GM12878 (cell line): ENCODE measurements at regions not wholly inside any gene's neighbourhood (a gene's known extent, or its start where the extent isn't known, plus 50 kb on each side); places are given as distances from the start of the nearest gene placed in this dataset.

Source experiments
- CREM ChIP-seq: IDR thresholded peaks from 2 replicates; pipeline ENCODE4 v1.6.1; 2014; ENCODE audit warnings: antibody characterized with exemption, low read depth
- FOXK2 ChIP-seq: fragments of 450-650 bp; IDR thresholded peaks from 2 replicates; pipeline ENCODE4 v1.6.1; 2017; ENCODE audit warnings: mild to moderate bottlenecking, moderate library complexity
- IRF4 ChIP-seq: IDR thresholded peaks from 2 replicates; pipeline ENCODE4 v1.6.1; 2011; ENCODE audit warnings: low read depth, low read length
- LARP7 ChIP-seq: fragments of 450-650 bp; IDR thresholded peaks from 2 replicates; pipeline ENCODE4 v1.6.1; 2017; ENCODE audit warnings: mild to moderate bottlenecking
- RFX5 ChIP-seq: IDR thresholded peaks from 2 replicates; pipeline ENCODE4 v1.6.1; 2011; ENCODE audit warnings: low read depth, low read length, improper control_type of control experiment
- TF ChIP-seq, protein P1 (sequence below): fragments of 450-650 bp; IDR thresholded peaks from 2 replicates; pipeline ENCODE4 v1.6.1; 2016; ENCODE audit warnings: mild to moderate bottlenecking, moderate library complexity, borderline replicate concordance
- TF ChIP-seq, protein P2 (sequence below): fragments of 450-650 bp; formaldehyde crosslinking; IDR thresholded peaks from 2 replicates; pipeline ENCODE4 v1.5.0; 2022; ENCODE audit warnings: mild to moderate bottlenecking, missing genetic modification characterization

DNA sequence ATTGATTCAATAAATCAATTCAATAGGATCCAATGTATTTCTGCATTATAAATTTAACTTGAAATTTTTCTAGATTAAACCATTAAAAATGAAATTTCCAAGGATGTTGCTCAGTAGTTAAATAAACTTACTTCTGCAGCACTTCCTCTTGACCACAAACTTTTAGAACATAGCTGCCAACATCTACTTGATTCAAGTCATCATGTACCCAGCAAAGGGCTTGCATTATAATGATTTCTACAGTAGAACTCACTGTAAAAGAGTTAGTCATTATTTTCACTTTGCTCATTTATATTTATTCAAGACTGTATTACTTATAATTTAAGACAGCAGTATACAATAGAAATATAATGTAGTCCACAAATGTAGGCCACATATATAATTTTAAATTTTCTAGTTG is 59.2 kb downstream of the PIK3C2A start (continued):
- TF ChIP-seq, protein P1, sequence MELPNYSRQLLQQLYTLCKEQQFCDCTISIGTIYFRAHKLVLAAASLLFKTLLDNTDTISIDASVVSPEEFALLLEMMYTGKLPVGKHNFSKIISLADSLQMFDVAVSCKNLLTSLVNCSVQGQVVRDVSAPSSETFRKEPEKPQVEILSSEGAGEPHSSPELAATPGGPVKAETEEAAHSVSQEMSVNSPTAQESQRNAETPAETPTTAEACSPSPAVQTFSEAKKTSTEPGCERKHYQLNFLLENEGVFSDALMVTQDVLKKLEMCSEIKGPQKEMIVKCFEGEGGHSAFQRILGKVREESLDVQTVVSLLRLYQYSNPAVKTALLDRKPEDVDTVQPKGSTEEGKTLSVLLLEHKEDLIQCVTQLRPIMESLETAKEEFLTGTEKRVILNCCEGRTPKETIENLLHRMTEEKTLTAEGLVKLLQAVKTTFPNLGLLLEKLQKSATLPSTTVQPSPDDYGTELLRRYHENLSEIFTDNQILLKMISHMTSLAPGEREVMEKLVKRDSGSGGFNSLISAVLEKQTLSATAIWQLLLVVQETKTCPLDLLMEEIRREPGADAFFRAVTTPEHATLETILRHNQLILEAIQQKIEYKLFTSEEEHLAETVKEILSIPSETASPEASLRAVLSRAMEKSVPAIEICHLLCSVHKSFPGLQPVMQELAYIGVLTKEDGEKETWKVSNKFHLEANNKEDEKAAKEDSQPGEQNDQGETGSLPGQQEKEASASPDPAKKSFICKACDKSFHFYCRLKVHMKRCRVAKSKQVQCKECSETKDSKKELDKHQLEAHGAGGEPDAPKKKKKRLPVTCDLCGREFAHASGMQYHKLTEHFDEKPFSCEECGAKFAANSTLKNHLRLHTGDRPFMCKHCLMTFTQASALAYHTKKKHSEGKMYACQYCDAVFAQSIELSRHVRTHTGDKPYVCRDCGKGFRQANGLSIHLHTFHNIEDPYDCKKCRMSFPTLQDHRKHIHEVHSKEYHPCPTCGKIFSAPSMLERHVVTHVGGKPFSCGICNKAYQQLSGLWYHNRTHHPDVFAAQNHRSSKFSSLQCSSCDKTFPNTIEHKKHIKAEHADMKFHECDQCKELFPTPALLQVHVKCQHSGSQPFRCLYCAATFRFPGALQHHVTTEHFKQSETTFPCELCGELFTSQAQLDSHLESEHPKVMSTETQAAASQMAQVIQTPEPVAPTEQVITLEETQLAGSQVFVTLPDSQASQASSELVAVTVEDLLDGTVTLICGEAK, result no peak
- TF ChIP-seq LARP7, result no peak
- TF ChIP-seq FOXK2, result no peak
- TF ChIP-seq, protein P2, sequence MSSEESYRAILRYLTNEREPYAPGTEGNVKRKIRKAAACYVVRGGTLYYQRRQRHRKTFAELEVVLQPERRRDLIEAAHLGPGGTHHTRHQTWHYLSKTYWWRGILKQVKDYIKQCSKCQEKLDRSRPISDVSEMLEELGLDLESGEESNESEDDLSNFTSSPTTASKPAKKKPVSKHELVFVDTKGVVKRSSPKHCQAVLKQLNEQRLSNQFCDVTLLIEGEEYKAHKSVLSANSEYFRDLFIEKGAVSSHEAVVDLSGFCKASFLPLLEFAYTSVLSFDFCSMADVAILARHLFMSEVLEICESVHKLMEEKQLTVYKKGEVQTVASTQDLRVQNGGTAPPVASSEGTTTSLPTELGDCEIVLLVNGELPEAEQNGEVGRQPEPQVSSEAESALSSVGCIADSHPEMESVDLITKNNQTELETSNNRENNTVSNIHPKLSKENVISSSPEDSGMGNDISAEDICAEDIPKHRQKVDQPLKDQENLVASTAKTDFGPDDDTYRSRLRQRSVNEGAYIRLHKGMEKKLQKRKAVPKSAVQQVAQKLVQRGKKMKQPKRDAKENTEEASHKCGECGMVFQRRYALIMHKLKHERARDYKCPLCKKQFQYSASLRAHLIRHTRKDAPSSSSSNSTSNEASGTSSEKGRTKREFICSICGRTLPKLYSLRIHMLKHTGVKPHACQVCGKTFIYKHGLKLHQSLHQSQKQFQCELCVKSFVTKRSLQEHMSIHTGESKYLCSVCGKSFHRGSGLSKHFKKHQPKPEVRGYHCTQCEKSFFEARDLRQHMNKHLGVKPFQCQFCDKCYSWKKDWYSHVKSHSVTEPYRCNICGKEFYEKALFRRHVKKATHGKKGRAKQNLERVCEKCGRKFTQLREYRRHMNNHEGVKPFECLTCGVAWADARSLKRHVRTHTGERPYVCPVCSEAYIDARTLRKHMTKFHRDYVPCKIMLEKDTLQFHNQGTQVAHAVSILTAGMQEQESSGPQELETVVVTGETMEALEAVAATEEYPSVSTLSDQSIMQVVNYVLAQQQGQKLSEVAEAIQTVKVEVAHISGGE (CRISPR knock-in tag), result no peak
- no peak for TF ChIP-seq RFX5
- TF ChIP-seq CREM, result no peak
- TF ChIP-seq IRF4, result no peak
